TTC549 (cell line): ENCODE measurements at regions not wholly inside any gene's neighbourhood (a gene's known extent, or its start where the extent isn't known, plus 50 kb on each side); places are given as distances from the start of the nearest gene placed in this dataset.

Source experiments
- FAIRE-seq: peaks from 2 replicates; lab custom pipeline; 2012; peaks lifted over from hg19 to GRCh38; lab: Jason Lieb, UNC

DNA sequence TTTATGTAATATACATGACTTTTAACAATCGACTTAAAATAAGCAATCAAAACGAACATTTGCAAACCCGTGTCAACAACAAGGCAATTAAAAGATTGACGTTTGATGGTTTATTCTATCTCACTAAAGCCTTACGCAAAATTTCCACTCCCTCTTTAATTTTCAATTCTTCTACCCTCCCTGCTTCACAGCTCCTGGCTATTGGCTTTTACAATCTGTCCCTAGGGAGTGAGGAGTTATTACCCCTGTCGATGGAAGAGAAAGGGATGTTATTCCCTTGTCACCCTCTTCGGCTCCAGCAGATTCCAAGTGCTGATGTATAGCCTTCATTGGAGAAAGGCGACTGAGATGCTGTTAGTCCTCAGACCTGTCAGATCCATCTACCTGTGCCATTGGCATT is 161.3 kb downstream of the ZNF281 start:
- no peak for FAIRE-seq

DNA sequence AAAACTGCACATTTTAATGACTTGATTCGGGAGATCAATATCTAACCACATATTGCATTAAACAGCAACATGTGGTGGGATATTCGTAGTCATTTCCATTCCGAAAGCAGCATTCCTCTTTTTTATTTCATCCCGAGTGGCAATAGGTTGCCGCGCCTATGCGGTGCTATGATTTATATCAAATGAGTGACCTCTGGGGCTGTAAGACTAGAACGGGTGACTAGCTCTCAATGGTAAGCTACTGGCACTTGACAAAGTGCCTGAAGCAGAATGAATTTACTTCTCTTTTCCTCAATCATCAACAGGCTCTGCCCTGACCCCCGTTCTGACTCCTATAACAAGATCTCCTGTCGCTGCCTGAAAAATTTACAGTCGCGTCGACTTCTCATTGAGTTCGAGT is 162.3 kb downstream of the ZNF281 start:
- no peak for FAIRE-seq

DNA sequence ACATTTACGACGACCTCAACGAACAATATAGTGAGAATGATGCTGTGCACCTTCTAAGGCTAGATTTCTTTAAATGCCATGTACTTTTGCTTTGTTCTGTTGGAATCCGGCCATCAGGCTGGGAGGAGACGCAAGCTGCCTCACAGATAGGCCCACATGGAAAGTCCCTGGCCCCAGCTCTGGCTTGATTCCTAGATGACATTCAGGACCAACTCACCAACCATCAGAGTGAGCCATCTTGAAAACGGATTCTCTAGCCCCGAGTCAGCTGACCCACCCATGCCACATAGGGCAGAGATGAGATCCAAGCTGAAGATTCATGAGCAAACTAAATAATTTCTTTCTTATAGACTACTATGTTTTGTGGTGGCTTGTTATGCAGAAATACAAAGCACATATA is 164.4 kb downstream of the ZNF281 start:
- no peak for FAIRE-seq

DNA sequence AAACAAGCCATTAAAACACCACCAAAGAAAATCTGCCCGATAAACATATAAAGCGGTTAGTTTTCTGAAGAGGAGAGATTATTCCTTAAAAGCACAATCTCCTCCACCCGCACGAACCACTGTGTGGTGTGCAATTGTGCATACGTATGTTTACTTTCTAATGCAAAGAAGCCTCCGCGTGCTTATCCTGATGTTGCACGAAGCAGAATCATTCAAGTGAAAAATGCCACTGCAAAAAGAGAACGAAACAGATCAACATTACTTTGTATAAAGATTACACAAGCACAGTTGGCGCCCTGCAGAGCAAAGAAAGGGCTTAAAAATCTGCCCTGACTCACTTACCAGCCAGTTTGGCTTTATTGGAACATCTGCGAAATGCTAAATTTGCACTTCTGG is 166.8 kb downstream of the ZNF281 start:
- no peak for FAIRE-seq

DNA sequence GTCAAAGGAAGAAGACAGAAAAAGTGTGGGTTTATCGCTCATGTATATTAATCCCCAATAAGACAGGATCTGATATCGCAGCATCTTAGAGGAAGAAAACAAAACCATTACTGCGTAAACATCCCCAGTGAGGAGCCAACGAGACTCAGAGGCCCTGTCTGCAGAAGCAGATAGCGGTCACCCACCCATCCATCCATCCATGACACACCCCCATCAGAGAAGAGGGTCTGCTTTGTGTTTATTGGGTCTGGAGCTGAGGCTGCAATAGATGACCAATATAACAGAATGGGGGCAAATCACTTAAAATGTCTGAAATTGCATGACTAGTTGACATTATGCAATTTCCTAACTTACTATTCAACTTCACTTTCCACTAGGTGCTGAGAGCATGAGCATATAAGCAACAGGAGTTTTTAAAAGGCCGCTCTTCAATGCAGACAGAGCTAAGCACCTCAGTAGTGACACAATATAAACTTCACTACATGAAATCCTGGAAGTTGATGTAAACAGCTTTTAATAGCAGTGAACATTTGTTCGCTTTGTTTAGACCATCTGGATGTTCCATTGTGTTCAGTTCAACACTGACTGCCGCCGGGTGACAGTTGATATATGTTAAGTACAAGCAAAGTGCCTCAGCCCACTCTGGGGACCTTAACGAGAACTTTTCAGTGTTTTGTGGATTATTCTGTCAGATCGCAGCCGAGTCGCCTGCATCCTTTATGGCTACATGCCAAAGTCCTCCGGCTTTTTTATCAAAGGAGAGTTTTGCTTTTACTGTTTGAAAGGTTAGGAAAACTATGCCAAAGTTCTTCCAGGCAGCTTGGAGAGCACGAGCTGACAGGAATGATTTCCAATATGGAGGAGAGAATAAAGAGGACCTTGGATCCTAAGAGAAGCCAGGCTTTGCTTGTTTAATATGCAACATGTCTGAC is 167.5 kb downstream of the ZNF281 start:
- FAIRE-seq = no peak

DNA sequence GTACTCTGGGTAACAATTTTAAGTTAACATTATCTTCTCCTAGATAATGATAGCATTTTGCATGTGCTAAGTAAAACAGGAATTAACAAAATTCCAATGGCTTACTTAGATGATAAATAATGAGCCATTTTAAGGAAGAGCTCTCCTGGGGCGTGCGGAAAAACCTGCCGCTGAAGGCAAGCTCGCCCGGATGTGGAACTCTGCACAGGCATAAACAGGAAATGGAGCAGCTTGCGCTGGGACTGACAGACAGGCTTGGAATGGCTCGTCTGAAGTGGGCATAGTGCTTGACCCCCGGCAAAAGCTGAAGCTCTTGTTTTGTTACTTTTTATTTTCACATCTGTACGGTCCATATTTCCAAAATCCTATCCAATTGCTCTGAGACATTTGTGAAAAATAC is 169.2 kb downstream of the ZNF281 start:
- FAIRE-seq = no peak

DNA sequence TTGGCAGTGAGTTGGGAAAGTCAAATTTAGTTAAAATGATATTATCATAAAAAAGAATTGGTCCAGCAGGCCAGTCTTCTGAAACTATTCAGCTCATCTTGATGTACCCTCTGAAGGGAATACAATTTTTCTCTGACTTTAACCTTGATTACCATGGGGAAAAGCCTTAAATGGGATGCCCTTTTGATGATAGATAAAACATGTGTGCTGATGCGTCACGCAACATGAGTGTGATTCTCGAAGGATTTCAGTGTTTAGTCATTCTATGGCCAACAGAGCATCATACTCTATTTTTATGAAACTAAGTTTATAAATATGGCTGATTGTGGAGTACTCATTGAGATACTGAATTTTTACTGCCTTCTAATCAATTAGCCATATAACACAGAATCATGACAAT is 171.5 kb downstream of the ZNF281 start:
- FAIRE-seq = no peak

DNA sequence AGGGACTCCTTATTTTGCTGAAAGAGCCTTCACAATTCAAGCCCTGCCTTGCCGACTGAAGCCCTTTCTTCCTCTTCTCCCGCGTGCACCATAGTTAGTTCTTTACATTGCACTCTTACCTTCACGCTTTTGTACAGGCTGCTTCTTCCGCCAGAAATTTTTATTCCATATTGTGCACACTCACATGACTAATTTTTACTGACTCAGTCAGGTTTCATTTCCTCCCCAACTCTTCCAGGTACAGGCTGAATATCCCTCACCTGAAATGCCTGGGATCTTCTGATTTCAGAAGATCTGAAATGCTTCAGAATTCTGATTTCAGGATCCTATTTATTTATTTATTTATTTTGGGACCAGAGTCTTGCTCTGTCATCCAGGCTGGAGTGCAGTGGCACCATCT is 172.8 kb downstream of the ZNF281 start:
- FAIRE-seq = no peak

DNA sequence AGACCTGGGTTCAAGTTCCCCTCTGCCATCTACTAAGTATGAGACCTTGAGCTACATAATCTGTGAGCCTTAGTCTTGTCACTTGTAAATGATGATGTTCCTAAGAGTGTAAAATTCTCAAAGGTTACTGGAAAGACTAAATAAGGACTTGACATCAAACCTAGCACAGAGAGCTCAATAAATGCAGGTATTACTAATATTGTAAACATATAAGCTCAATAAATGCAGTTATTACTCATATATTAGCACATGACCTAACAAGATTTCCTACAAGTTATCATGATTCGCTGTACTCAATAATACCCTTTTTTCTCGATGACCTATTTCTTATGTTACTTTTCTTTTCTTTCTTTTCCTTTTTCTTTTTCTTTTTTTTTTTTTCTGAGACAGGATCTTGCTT is 174.9 kb downstream of the ZNF281 start:
- FAIRE-seq = no peak

DNA sequence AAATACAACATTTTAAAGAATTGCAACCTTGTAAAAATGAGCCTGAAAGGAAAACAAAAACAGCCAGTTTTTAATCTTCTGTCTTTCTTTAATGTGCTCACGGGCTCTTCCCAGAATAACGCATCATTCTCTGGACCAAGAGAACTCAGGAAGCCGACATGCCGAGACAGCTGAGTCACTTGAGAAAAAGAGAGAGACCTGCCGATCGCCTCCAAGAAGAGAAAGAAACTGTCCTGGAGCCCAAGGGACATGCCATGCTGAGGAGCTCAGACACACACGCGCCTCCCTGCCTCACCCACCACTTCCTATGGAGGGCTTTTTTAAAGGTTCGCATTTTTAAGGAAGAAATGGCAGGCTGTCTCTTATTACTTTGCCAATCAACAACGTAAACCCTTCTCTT is 176.4 kb downstream of the ZNF281 start:
- no peak for FAIRE-seq

DNA sequence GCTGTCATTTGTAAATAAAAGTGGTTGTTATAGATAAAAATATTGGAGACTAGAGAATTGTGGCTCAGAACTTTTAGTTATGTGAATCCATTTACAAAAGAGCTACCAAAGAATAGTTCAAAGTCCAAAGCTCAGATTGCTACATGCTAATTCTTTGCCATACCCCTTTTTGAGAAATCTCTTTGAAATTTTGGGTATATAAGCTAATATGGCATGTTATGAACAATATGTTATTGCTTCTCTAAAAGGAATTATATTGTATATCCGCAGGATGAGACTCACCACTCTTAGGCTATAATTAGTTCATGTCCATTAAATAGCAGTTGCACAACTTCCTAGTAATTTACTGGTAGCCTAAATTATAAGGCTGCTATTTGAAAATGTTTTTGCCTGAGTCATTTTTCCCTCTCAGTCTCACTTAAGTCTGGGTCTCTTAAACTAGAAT is 178.0 kb downstream of the ZNF281 start:
- FAIRE-seq = no peak

DNA sequence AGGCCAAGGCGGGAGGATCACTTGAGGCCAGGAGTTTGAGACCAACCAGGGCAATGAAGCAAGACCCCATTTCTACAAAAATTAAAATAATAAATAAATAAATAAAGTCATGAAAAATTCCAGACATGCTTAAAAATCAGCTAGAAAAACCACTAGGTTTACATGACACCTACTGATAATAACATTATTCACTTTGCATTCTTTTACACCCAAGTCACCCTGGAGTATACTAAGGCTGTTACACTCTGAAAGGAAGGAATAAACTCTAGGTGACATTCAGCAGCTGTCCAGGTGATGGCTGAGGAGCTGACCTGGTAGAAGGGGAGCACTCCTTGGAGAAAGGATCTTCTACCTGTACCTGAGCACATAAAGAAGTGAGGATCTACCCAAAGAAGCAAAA is 179.2 kb downstream of the ZNF281 start:
- no peak for FAIRE-seq

DNA sequence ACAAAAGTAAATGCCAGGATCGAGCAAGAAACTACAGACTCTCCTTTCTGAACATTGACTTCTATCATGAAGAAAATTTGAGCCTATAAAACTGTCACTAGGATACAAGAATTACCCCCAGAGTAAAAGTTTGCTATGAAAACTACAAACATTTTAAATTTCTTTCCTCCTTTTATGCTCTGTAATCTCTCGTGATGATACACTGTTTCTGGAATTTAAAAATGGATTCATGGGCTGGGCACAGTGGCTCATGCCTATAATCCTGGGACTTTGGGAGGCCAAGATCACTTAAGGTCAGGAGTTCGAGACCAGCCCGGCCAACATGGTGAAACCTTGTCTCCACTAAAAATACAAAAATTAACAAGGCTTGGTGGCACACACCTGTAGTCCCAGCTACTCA is 181.3 kb downstream of the ZNF281 start:
- no peak for FAIRE-seq

DNA sequence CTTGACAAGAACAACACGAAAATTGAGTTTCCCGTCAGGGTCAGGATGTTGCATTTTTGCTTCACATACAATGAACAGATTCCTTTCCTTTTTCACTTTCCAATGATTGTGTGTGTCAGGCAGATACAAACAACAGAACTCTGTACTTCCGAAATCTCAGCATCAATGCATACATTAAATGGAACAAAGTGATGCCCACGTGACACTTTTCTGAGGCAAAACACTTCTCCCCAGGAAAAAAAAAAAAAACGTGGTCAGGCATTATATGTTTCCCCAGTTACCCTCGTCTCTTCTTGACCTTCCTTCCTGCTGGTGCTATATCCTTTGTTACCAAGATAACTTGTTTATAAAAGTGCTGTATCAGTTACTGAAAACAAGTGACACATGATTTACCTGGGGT is 181.8 kb downstream of the ZNF281 start:
- FAIRE-seq = no peak
